Hindlimb muscle (tissue), 1 donor: ENCODE measurements at regions not wholly inside any gene's neighbourhood (a gene's known extent, or its start where the extent isn't known, plus 50 kb on each side); places are given as distances from the start of the nearest gene placed in this dataset.

ENCODE experiments used
- DNase-seq: peaks from one replicate; pipeline ENCODE4 v3.0.0-alpha.2; 2013

DNA sequence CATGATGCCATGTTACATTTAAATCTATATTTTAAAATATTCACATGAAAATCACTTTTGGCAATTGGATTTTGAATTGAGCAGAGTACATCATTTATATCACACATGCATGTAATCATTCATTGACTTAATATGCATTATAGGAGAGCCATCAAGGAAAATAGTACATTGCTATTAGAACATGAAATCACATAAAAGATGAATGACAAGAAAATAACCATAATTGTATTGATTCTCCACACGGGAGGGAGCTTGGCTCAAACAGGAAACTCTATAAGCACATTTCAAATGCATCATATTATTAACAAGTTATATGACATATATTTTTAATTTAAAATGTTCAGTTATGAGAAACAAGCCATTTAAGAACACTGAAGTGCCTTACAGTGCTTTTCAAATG, 208.6 kb upstream of the PRR20A start:
- DNase-seq, result no peak

DNA sequence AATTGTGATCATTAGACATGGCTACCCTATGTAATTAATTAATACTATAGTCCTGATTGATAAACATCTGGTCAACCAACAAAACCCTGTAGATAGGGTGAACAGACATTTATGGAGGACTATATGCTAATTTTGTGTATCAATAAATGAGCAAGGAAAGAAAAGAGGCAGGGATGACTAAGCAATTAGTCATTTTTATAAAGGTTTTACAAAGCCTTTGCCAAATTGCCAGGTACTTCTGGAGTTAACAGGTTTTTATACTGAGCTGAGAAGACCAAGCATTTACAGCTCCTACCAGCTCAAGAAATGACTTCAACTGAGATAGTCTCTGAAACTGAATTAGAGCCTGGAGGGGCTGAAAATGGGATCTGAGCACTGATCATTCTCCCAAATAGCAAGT, 186.8 kb upstream of the PRR20A start:
- no peak for DNase-seq

DNA sequence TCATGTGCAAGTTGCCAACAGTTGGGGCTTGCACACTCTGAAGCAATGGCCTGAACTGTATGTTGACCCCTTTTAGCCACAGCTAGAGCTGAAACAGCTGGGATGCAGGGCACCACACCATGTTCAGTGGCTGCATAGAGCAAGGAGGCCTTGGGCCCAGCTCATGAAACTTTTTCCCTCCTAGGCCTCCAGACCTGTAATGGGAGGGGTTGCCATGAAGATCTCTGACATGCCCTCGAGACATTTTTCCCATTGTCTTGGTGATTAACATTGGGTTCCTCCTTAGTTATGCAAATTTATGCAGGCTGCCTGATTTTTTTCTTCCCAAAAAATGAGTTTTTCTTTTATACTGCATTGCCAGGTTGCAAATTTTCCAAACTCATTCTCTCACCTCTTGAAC, 165.1 kb upstream of the PRR20A start:
- DNase-seq, result no peak

DNA sequence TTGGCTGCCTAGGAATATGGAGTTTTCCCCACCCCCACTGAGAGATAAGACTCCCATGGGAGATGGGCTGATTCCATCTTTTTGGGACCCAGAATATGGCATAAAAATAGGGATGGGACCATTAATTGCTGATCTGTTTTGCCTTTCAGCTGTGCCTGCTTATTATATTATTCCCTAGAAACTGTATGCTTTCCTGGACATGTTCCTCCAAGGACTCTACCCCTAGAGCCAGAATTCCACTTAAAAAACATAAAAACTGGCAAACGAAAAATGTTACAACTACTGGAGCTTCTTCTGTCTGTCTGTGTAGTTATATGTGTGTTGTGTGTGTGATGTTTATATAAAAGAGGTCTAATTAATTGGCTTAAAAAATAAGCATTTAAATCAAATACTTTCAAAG, 159.9 kb upstream of the PRR20A start:
- DNase-seq, result no peak

DNA sequence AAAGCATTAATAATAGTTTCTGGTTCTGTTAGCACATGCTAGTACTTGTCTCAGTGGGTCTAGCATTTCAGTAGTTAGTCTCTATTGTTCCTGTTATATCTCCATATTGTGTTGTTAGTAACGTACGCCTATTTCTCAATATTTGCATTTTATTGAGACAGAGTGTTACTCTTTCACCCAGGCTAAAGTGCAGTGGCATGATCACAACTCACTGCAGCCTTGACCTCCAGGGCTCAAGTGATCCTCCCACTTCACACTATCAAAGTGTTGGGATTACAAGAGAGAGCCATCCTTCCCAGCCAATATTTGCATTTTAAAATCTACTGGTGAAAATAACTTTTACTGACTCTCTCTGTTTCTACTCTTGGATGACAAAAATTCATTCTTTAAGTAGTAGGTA, 154.6 kb upstream of the PRR20A start:
- no peak for DNase-seq

DNA sequence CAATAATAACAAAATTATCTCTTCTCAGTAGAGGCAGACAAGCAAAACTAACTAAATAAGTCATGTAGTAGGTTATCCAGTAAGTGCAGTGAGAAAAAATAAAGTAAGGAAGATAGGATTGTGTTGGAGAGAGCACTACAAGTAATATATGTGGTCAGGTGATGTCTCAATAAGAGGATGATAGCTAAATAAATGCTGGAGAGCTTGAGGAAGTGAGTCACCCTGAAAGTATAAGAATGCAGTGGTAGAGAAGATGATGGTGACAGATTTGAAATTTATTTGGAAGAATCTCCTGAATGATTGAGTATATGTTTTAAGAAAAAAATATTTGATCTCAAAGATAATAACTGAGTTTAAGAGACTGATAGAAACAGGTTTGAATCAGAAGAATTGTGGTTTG, 152.2 kb upstream of the PRR20A start:
- no peak for DNase-seq

DNA sequence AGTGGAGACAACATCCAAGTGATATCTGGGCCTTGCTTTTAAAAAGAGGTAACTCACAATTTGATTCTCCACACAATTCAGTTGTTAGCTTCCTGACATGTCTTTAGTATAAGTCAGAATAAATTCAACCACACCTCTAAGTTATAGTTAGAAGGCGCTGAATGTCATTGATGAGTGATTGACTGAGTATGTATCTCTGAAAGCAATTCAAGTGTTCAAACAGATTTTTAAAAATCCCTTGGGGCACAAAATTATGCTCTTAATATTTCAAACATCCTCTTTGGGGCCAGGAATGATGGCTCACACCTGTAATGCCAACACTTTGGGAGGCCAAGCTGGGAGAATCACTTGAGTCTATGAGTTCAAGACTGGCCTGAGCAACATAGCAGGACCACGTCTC, 137.0 kb upstream of the PRR20A start:
- DNase-seq, result no peak

DNA sequence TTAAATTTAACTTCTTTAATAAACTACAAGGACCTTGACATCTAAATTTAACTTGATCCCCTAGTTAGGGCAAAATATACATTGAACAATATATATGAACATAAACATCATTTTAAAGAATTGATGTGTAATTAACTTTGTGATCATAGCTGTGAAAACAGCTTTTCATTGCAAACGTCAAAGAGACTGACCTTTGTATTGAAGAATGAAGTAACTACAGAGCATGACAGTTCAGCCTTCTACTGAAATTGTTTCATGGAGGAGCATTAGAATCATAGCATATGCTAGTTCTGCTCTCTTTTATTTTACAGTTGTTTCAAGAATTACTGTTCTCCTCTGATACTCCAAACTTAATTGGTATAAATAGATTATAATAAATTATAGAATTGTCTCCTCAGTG, 123.4 kb upstream of the PRR20A start:
- no peak for DNase-seq

DNA sequence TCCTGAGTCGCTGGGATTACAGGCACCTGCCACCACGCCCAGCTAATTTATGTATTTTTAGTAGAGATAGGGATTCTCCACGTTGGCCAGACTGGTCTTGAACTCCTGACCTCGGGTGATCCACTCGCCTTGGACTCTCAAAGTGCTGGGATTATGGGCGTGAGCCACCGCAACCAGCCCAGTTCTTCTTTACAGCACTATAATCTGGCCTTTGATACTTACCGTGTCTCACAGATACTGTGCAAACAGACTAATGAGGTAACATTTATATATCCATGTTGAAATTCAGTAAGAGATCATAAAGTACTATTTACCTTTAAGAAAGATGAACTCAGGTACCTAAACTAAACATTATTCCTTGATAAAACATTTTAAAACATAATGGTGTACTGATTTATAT, 121.8 kb upstream of the PRR20A start:
- DNase-seq, result no peak

DNA sequence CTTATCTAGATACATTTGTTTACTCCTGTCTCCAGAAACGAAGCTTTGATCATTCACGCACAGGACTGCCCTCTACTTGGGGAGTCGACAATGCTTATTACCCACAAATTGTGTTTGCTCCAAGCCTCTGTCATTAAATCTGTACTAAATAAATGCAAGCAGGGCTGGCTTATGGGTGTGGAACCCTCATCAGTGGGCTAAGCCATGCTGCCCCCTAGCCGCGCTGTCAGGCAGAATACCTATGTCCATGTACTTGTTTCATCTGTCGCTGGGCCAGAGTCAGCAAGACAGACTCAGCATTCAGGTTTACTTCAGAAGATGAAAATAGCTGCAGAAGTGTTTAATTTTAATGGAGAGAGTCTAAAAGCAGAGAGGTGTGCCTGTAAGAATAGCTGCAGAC, 110.0 kb upstream of the PRR20A start:
- no peak for DNase-seq

DNA sequence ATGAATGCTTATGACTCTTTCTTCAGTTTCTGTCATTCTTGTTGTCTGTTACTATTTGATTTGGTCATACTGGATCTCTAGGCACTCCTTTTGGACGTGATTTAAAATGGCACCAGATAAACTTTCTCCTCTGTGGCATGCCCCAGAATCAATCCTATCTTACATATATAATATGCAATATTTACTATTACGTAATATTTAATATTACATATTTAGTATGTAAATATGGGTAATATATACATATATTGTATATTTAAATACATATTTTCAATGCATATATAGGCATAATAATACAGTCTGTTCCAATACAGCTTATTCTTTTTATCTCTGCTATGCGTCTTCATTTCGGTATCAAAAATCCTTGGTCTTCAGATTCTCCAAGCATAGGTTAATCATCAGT, 104.4 kb upstream of the PRR20A start:
- no peak for DNase-seq

DNA sequence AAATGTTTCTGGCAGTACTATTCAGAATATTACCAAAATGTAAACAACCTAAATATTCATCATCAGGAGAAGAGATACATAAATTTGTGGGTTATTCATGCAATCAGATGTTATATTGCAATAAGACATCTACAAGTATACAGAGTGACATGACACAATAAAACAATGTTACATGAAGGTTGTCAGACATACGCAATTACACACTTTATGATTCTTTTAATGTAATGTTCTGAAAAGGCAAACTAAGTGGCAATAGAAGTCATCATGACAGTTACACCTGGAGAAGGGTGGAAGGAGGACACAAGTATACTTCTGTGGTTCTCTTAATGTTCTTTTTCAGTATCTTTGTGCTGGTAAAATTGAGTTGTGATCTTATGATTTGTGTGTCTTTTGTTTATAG, 95.8 kb upstream of the PRR20A start:
- no peak for DNase-seq

DNA sequence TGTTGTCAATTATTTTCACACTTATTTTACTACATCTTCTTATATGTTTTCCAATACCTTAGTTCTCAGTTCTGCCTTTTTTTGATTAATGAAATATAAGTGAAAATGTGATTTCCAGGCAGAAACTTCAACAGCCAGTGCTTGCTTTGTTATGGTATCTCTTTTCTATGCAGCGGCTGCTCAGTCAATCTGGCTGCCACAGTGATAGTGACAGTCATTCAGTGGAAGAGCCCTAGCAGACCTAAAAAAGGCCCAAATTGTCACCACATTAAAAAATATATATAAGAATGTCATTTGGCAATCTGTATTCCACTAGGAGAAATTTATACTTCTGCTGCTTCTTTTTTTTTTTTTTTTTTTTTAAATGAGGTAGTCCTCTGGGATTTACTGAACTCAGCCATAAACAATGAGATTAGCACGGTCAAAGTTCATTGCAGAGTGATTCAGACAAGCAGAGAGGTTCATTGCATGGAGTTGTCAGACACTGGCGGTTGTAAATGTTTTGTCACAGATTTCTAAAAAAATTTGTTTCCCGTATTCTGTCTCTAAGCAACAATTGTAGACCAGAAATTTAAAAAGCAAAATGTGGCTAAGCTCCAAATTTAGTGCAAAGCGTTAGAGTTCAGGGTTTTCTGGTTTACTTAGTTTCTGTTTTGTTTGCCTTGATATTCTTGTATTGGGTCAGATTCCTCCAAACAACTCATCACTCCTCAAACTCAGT, 94.7 kb upstream of the PRR20A start:
- DNase-seq, result peak; percentile 14

DNA sequence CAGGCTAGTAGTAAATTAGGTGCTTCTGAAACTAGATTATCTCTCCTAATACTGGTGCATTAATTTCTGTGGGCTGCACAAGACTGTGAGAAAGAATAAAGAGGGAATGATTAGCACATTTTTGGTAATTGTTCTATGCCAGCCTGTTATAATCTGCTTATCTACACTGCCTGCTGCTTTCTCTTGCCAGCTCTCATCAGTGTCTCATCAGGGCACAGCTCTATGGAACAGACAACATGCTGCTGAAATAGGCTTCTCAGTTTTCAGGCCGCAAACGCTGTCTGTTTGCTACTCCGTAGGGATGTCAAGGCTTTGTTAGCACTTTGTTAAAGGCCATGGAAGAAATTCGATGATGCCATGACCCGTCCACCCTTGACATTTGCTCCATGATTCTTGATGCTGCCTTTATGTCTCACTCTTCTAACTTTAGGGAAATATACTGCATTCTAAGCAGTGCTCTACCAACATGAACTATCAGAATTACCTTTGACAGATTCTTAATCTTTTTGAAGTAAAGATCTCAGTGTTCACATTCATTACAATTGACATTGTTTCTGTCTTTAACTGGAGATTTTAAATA, 84.0 kb upstream of the PRR20A start:
- DNase-seq, result no peak

DNA sequence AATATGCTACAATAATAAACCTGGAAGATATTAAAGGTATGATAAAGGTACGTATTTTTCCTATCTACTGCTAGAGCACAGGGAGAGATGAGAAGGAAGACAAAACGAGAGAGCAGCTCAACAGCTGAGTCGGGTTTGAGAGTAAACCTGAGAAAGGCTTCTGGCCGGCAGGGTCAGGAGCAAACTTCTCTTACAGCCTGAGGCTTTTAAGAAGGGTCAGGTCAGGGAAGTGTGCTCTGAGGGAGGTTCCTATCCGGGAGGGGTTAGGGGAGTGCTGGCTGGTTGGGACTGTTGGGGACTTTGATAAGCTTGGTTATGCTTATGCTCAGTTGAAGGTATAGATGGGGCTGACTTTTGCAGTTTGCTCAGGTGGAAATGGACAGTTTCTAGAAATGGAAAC, 77.7 kb upstream of the PRR20A start:
- no peak for DNase-seq

DNA sequence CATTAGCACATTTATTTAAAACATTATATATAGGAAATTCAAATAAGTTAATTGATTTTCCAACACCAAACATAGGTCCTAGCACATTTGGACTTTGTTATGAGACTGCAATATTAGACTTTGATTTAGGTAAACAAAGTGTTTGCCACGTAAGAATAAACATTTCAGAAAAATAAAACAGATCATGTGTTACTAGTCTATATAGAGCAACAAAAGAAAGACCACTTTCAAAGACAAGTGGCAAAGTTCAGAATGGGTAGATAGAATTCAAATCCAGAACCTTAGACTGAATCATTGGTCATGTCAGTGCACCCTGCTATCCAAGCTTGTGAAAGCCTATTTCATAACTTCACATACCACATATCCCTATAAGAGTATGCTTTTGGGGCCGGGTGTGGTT, 66.7 kb upstream of the PRR20A start:
- no peak for DNase-seq

DNA sequence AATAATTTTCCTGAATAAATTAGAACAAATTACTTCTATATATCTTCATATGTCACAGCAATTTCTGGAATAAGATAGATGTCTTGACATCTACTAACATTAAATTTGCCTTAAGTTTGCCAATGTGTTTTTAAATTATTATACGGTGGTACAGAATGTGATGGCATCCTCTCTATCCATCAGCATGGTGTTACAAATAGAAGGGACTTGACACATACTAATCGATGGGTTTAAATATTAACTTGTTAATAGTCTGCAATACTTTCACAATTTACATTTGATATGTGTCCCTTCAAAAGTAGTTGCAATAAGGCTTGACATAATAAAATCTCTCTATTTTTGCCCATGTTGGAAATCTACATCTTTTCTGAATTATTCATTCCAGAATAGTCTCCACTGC, 65.1 kb upstream of the PRR20A start:
- DNase-seq, result no peak

DNA sequence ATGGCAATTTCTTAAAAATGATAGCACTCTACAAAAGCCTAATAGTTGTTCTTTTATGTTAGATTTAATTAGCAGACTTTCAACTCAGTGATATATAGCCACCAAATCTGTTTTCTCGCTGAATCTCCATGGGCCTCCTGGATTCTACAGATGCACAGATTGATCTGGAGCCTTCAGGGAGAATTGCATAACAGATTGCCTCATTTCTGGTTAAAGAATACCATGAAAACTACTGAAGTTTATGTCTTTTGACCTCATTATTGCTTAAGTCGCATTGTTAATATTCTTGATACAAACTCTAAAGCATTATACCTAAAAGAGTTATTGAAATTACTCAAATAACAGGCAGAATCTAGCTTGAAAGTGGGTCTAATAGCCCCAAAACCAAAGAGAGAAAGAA, 53.7 kb upstream of the PRR20A start:
- DNase-seq, result no peak
